ENCODE measurements at regions not wholly inside any gene's neighbourhood (a gene's known extent, or its start where the extent isn't known, plus 50 kb on each side); places are given as distances from the start of the nearest gene placed in this dataset.
"Not testable (repeated sequence)": the region's sequence is repeated elsewhere in the genome, so short reads cannot be mapped to it uniquely, and the experiment has no call there.

DNA sequence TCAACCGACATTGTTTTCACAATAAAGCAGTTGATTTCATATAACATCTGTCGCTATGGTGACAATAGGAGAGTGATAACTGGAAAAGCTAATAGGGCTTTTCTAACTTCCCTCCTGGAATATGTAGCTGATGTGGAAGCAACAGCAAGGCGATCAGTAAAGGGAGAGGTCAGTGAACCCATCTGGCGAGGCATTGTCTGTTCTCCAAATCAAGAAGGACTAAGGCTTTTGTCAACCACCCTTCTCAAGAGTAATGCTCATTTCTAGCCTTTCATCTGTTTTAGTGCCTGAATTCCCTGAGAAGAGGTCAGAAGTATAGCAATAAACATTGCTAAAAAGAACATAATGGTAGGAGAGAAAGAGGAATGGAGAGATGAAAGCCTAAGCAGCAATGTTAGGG, 201.3 kb downstream of the AKAP7 start:
- no peak for DNase-seq

DNA sequence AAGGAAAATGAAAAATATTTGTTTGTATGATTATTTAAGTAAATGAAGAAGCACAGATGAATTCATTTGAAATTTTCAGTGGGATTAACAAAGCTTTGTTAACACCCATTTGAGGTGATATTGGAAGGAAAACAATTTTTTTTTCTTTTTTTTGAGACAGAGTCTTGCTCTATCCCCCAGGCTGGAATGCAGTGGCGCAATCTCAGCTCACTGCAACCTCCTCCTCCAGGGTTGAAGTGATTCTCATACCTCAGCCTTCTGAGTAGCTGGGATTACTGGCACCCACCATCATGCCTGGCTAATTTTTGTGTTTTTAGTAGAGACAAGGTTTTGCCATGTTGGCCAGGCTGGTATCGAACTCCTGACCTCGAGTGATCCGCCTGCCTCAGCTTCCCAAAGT, 211.6 kb downstream of the AKAP7 start:
- DNase-seq, result not testable (repeated sequence)

DNA sequence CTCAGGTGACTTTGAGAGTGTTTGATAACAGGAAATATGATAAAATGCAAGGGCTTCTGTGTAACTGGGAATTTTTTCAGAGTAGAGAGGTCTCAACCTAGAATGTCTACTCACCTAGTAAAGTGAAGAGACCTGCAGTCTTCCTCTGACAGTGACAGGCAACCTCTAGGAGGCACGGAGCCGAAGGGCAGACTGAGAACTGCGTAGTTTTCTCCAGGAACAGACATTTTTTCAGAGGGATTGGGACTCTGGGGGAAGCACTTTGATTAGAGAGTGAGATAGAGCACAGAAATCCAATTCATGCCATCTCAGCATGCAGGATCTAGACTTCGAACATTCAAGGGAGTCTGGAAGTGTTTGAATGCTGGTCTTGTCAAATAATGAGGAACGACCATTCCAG, 213.3 kb downstream of the AKAP7 start:
- no peak for DNase-seq

DNA sequence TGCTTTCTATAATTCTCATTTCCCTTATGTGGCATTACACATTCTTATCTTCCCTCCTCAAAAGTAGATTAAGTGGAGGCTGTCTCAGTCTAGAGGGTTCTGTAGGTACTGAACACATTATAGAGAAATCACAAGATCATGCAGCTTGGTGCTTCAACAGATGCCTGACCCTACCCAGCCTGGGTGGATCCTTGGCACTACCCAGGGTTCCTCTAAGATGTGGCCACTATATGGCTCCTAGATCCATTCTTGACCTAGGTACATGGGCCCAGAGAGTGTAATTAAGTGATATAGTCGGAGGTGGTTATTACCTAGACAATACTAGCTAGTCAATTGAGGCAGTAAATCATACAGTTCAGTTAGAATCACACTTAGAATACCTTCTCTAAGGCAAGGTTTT, 213.9 kb downstream of the AKAP7 start:
- DNase-seq, result no peak

DNA sequence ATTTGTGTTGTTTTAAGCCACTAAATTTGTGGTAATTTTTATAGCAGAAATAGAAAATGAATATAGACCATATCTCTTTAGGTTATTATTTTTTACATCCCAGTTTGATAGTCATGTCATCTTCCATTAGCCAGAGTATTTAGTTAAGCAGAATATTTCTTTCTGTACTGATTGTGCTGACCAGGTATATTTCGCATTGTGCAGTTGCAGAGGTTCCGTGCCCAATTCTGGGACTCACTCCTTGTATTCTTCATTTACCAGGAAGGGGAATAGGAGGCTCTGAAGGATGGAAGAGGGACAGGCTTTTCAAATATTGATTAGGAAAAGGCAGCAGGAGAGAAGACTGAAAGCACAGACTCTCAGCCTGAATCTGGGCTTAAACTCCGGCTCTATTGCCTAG, 217.8 kb downstream of the AKAP7 start:
- no peak for DNase-seq

DNA sequence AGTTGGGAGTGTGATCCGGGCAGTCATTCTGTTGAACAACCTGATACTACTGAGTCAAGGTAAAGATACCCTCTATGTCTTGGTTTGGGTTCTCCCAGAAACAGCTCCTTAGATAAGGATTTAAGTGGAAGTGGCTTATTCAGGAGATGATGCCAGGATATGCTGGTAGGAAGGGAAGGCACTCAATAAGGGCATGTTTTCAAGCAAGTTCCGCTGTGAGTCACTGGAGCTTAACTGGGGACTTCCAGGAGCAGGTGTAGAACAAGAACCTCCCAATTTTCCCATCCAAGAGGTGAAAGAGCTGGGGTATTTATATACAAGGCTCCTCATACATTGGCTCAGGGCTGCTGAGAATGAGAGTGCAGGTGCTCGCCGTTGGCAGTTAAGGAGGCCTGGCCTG, 218.6 kb downstream of the AKAP7 start:
- DNase-seq, result no peak

DNA sequence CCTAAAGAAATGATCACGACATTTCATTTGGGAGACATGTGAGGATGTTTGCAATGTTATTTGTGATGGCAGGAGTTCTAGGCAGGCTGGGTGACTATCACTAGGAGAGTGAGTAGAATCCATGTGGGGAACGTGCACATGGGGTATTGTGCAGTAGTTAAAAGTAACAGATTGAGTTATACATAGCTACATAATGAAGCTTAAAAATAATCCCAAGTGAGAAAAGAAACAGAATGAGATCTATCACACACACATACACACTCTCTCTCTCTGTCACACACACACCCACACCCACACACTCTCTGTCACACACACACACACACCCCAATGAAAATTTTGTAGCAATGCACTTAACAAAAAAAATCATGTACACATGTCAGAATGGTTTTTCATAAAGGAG, 218.7 kb upstream of the ARG1 start:
- no peak for DNase-seq

DNA sequence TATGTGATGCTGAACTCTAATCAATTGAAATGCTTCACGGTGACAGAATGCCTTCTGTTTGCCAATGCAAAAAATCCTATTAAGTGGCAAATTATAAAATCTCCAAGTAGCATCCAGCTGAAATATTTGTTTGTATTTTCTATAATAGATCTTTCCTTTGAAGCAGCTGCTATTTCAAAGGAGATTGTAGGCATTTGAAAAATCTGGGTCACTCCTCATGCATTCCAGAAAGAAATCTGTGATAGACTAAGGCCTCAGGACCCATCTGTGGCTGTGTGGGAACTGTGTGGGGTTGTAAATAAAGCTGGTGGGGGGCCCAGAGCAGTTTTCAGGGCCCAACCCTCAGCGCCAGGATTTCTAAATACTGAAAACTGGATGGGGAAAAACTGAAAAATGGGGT, 216.9 kb upstream of the ARG1 start:
- no peak for DNase-seq

DNA sequence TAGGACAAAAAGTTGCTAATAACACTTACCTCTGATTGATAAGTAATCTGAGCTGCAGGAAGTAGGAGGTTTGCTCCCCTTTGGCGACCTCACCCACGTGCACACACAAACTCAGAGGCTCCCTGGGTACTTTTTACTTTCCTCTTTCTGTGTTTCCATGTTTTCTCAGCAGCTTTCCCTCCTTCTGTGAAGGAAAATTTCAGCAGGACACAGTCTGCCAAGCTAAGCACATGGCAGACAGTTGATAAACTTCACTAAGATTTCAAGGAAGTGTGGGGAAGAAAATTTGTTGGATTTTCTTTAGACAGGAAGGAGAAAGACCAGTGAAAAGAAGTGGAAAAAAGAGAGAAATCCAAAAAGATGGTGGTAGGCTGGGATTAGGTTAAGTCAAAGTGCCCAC, 215.5 kb upstream of the ARG1 start:
- DNase-seq, result no peak

DNA sequence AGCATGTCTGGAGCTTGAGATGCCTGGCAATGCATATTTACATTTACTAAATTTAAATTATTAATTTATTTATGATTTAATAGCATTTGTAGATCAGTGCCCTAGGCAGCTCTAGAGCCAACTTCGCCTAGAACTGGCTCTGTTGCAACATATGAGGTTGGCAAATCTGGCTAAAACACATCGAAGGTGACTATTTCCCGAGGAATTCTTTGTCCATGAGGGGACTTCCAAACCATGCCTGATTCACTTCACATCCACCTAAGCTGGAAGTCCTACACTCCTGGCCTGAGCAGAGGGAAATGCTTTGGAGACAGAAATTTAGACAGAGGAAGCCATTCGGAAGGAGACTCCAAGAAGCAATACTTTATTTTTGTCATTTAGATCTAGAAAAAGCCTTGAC, 211.0 kb upstream of the ARG1 start:
- DNase-seq, result no peak

DNA sequence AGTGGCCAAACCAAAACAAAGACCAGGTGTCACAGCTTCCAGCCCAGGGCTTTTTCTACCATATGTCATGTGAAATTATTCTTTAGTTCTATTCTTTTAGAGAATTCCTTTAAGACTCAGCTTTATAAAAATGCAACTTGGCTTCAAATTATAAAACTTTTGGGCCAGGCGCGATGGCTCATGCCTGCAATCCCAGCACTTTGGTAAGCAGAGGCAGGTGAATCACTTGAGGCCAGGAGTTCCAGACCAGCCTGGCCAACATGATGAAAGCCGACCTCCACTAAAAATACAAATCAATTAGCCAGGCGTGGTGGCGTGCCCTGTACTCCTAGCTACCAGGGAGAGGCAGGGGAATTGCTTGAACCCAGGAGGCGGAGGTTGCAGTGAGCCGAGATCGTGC, 210.3 kb upstream of the ARG1 start:
- DNase-seq, result no peak

DNA sequence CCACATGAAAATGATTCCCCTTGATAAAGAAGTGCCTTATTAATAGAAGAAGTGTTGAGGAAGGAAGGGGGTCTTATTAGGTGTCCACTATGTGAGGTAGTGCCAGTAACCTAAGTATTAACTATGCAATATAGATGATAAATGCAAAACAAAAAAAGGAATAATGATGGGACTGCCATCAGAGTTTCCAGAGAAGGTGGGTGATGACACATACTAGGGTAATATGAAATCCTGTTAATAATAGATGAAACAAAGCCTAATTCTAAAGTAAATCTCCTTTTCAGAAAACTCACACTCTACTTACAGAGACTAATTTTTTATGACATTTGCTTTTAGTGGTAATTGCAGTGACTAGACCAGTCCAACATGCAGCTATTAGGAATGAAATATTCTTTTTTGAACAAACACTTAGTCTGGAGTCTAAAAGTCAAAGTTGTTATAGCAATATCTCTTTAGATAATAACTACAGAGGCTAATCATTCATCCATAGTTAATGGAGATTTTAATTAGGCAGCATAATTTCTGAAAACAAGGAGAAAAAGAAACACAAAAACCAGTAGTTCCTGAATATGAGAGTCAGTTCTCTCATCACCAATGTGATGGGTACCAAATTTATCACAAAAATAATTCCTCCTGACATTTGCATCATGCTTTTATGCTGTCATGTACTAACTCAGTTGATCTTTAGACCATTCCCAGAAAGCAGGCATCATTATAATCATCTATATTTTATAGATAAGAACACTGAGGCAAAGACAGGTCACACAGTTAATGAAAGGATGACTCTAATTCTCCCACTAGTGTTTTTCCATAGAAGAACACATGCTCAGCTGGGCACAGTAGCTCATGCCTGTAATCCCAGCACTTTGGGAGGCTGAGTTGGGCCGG, 208.8 kb upstream of the ARG1 start:
- no peak for DNase-seq

DNA sequence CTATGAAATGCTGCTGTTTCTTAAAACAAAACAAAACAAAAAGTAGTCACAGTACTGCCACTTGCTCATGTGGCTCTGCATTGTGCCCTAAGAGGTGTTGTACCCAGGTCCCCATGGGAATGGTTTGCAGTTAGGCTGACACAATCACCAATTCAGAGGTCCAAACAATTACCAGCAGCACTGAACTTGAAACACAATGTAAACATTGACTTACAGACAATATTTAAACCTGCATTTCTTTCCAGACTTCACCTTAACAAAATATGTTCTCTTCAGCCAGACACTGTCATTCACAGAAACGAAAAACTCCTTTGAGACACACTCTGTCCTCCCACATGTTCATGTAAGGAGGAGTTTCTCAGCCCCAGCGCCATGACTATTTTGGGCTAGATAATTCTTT, 206.8 kb upstream of the ARG1 start:
- no peak for DNase-seq

DNA sequence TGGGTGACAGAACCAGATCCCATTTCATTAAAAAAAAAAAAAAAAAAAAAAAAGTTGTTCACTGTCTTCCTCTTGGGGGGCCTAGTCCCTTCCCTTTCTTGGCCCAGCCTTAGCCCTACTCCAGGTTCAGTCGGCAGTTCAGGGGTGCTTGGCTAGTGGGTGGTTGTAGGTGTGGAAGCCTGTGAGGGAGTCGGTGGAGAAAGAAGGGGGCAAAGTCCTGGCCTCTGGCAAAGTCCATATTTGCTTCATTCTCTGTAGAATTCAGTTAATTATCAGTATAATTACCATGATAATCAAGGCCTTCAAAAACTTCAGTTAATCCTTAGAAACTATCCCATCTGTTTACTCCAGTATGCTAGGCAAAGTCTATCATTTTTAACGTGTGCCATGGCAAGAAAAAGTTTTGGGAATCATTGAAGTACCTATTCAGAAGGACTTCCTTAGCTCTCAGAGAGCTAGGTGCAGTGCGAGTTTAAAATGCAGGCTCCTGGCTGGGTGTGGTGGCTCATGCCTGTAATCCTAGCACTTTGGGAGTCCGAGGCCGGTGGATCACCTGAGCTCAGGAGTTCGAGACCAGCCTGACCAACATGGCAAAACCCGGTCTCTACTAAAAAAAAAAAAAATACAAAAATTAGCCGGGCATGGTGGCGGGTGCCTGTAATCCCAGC, 205.7 kb upstream of the ARG1 start:
- DNase-seq, result no peak

DNA sequence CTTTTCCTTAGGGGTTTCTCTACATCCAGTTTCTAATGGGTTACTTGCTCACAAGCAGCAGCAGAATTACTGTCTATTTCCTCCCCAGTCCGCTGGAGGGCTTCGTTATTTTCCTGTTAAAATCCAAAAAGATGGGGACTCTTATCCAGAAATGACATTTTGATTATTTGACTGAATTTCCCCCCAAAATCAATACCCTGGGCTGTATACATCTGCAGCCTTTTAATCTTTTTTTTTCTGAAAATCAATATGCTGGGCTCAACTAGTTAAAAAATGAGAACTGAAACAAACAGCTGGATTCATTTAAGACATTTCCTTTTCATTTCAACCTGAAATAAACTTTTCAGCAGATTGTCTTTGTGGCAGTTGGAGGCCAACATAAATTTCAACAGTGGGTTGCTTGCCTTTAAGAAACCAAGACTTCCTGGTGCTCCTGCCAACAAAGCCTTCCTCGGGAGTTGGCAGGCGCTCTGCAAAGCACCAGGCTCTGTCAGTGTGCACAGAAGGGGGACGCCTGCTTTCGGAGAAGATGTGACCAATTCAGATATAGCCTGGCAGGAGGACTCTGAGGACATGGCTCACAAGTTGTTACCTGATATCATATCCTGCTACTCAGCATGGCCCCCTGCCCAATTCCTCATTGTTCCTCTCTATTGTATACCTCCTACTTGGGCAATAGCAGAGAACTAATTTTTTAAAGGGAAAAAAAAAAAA, 204.7 kb upstream of the ARG1 start:
- no peak for DNase-seq

DNA sequence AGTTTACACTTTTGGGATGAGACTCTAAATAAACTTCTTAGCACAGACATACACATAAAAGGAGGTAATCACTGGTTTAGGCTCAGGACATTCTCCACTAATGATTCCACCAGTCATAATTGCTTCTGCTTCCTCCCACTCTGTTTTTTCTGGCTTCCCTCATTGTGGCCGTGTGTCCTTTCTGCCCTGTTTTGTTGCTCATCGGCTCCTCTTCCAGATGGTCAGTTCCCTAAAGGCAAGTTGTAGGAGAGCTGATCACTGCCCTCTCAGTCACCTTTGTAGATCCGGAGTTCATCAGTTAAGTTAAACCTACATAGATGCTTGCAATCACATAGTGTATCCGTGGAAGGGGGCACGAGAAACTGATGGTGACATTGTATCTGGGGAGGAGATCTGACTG, 200.5 kb upstream of the ARG1 start:
- no peak for DNase-seq

DNA sequence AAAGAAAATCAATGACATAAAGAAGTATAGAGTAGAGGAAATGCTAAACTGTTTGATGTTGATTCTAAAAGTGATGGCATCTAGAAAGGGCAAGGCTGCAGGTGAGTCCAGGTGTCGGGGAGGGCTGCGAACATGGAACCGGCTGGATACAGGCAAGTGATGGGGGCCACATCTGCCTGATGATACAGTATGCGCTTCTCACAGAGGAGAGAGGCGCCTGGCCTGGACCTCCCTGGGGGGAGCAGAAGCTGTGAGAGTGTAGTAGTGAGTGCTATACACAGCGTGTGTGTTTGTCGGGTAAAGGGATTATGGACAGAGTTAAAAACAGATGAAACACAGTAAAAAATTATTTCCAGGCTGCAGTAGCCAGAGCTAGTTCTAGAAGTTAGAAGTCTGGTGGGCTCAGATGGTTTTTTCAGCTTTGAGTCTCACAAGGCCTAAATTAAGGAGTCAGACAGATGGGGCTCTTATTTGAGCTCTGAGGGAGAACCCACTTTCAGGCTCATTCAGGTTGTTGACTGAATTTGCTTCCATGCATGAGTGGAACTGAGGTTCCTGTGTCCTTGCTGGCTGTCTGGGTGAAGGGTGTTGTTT, 195.8 kb upstream of the ARG1 start:
- DNase-seq, result no peak

DNA sequence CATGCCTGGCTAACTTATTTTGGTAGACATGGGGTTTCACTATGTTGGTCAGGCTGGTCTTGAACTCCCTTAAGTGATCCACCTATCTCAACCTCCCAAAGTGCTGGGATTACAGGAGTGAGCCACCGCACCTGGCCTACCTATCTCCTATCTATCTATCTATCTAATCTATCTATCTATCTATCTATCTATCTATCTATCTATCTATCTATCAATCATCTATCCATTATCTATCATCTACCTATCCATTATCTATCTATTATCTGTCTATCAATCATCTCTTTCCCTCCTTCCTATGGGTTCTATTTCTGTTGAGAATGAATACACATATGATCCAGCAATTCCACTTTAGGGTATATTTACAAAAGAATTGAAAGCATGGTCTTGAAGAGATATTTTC, 194.2 kb upstream of the ARG1 start:
- no peak for DNase-seq

DNA sequence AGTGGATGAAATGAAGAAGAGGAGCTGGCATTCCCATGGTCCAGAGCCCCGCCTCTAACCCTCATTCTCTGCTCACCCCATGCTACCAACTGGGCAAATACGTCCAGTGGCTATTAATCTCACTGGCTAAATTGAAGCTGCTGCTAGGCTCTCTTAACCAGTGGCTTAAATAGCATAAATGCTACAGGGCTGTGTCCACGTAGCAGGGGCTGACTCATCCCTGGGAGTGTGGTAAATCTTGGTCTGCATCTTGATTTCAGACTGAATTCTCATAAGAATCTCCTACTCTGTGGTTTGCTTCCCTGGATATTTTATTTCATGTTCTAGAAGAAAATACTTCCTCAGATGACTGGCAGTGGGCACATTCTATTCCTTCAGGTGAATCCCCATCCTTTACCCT, 193.1 kb upstream of the ARG1 start:
- DNase-seq, result no peak

DNA sequence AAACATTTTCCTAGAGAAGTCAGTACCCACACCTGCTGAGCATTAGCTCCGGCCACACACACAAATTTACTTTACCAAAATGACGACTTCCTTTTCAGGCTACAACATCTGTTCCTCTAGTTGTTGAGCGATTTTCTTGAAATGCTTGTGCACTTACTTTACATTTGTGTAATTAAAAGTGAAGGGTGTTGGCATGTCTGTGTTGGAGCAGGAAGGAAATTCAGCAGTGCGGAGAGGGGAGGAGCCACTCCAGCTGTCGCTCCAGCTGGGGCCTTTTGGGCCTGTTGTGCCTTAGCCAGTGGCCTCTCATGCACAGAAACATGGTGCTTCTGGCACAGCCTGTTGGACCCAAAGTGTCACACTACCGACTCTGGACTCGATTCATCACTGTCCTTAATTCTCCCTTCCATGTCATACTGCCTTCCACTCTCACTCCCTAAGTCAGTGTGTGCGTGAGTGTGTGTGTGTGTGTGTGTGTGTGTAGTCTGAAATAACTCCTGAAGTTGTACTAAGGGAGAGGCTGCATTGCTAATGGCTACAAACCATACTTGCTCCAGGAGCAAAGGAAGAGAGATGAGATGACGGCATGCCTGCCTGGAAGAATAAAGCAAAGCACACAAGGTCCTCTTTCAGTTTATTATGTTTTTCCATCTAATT, 191.8 kb upstream of the ARG1 start:
- DNase-seq, result no peak

DNA sequence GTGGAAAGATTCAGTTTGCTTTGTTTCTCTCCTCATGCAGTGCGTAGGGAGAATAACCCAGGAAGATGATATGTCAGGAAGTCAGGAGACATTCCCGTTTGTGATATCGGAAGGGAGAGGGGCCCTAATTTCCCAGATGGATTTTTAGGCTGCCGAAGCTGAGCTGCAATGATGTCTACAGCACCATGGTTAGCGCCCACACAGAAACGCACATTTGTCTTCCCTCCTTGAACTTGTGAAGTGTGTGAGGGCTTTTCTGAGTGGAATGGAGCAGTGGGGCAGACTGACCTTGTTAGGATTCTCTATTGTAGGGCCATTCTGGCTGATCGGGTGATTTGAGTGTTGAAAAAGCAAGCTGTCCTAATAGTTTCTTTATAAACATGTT, 191.3 kb upstream of the ARG1 start:
- DNase-seq, result no peak

DNA sequence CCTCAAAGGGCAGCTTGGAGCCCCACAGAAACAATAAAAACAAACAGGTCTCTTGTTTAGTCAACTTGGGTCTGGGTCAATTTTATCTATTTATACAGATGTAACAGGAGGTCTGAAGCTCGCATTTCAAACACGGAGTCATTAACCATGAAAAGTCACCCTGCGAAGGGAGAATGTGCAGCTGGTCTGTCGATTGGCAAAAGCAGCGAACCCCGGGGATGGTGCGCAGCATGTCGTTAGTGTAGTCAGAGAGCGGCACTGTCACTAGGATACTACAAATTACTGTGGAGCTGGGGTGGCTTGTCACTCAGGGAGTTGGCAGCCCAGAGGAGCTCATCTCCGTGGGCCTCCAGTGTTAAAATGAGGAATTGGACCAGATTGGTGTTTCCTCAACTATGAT, 190.4 kb upstream of the ARG1 start:
- no peak for DNase-seq
